Psoas muscle (tissue), 7 donors: ENCODE measurements at regions not wholly inside any gene's neighbourhood (a gene's known extent, or its start where the extent isn't known, plus 50 kb on each side); places are given as distances from the start of the nearest gene placed in this dataset.

Experiments
- ATAC-seq, 4 donors: fragments of 200-7000 bp; cut with Tn5 transposase; one replicate each; pipeline ENCODE4 v1.9.1; 2020; ENCODE audit warnings: moderate library complexity in 3 of 4, mild to moderate bottlenecking in 2 of 4
- DNase-seq, 2 donors: peaks; one replicate each; pipeline ENCODE4 v3.0.0-alpha.2; 2020
- H3K27ac ChIP-seq: fragments of 200-600 bp; one replicate; pipeline ENCODE4 v1.8.0; 2022
- H3K27me3 ChIP-seq, 3 donors: fragments of 200-600 bp in 1 of 3; one replicate each; pipeline versions ENCODE4 v1.6.1 to v1.8.0; 2013 to 2022; ENCODE audit warnings: low read length in 2 of 3, mild to moderate bottlenecking in 2 of 3, moderate library complexity in 1 of 3; ENCODE audit not compliant: insufficient read depth in 3 of 3
- H3K36me3 ChIP-seq, 2 donors: fragments of 200-600 bp in 1 of 2; one replicate each; pipeline versions ENCODE4 v1.6.1 to v1.8.0; 2013 to 2022; ENCODE audit warnings: low read depth in 1 of 2, mild to moderate bottlenecking in 1 of 2, moderate library complexity in 1 of 2; ENCODE audit not compliant: insufficient read depth in 1 of 2
- H3K4me1 ChIP-seq: fragments of 200-600 bp; one replicate; pipeline ENCODE4 v1.8.0; 2022
- H3K4me3 ChIP-seq: fragments of 200-600 bp; one replicate; pipeline ENCODE4 v1.8.0; 2022; ENCODE audit warnings: mild to moderate bottlenecking
- H3K9me3 ChIP-seq: fragments of 200-600 bp; one replicate; pipeline ENCODE4 v1.8.0; 2022
- WGBS, 3 donors: extraction: QIAGEN DNeasy Blood & Tissue Kit; methylation state at CpG; one replicate each; pipeline versions ENCODE4 v1.1.6 to v1.1.7; 2013; 5-methylcytosine and 5-hydroxymethylcytosine counted together
- intact Hi-C, 2 donors: fragments of 100-400 bp; cut with DNase I; formaldehyde crosslinking; loops; one replicate each; pipeline versions ENCODE4 v1.11.0 to v1.14.2; 2022
- TF ChIP-seq, protein P1 (sequence below): fragments of 200-600 bp; IDR thresholded peaks from one replicate; pipeline ENCODE4 v1.8.0; 2022; ENCODE audit warnings: antibody characterized with exemption
- donor health status: healthy with polysubstance abuse.
- donor health status: DM: no; HTN: no; CAD: no; lungs with moderate emphysema.
- donor health status: Bipolar disorder and iron deficiency.
- donor health status: healthy.
- donor health status: DM: yes; HTN: yes; CAD: no.
- donor health status: DM: no; HTN: no; CAD: no.
- donor health status: DM: yes; HTN: yes; CAD: no.

DNA sequence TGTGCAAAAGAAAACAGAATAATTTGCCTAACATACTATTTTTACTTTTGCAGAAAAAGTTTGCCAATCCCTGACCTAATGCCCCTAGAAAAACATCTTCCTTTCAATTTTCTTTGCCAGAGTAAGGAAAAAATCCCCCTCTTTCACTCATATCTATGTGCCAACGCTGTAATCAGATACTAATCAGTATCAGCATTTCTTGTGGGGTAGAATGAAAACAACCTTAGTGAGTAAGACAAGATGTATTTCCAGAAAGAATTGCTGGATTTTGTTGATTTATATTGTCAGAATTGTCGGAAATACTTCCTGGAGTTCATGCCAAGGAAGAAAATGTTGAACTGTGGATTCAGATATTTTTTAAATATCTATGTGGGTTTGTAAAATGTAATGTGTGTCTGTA lies 1893.8 kb downstream of the NCAM2 start:
- ATAC-seq (no peak), DNase-seq (no peak)
- 22 to 39% (median 25%) methylated on average over 2 of the region's 2 CpGs for WGBS, 3 donors
- TF ChIP-seq, protein P1, sequence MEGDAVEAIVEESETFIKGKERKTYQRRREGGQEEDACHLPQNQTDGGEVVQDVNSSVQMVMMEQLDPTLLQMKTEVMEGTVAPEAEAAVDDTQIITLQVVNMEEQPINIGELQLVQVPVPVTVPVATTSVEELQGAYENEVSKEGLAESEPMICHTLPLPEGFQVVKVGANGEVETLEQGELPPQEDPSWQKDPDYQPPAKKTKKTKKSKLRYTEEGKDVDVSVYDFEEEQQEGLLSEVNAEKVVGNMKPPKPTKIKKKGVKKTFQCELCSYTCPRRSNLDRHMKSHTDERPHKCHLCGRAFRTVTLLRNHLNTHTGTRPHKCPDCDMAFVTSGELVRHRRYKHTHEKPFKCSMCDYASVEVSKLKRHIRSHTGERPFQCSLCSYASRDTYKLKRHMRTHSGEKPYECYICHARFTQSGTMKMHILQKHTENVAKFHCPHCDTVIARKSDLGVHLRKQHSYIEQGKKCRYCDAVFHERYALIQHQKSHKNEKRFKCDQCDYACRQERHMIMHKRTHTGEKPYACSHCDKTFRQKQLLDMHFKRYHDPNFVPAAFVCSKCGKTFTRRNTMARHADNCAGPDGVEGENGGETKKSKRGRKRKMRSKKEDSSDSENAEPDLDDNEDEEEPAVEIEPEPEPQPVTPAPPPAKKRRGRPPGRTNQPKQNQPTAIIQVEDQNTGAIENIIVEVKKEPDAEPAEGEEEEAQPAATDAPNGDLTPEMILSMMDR = no peak
- Histone ChIP-seq H3K27ac (no peak overlapping the region), H3K36me3 (no peaks in the 10 kb centered on the region), H3K27me3 (no peaks in the 10 kb centered on the region), H3K4me1 (no peaks in the 10 kb centered on the region), H3K9me3 (no peaks in the 10 kb centered on the region), H3K4me3 (no peak overlapping the region)
- intact Hi-C loops = no loop called here

DNA sequence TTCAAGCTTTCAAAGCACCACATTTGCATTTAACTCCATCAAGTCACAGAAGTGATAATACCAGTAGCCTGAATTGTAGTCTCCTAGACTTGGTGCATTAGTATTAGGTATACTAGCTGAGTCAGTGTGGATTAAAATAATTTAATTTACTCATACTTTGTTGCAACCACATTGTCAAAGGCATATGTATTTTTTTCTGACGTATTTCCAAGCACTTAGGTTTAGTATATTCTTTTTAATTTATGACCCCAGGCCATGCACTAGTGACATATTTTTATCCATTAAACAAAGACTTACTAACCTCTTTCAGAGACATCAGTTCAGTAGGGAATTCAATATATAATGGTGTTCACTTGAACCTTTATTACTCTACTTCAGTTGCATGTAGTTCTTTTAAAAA lies 1894.5 kb downstream of the NCAM2 start:
- Histone ChIP-seq H3K4me1 (no peaks in the 10 kb centered on the region), H3K27ac (no peak overlapping the region), H3K9me3 (no peaks in the 10 kb centered on the region), H3K36me3 (no peaks in the 10 kb centered on the region), H3K4me3 (no peak overlapping the region), H3K27me3 (no peaks in the 10 kb centered on the region)
- intact Hi-C loops = no loop called here
- 76 to 95% (median 78%) methylated on average over 1 of the region's 1 CpG for WGBS, 3 donors
- ATAC-seq (no peak), DNase-seq (no peak)
- TF ChIP-seq, protein P1 = no peak

DNA sequence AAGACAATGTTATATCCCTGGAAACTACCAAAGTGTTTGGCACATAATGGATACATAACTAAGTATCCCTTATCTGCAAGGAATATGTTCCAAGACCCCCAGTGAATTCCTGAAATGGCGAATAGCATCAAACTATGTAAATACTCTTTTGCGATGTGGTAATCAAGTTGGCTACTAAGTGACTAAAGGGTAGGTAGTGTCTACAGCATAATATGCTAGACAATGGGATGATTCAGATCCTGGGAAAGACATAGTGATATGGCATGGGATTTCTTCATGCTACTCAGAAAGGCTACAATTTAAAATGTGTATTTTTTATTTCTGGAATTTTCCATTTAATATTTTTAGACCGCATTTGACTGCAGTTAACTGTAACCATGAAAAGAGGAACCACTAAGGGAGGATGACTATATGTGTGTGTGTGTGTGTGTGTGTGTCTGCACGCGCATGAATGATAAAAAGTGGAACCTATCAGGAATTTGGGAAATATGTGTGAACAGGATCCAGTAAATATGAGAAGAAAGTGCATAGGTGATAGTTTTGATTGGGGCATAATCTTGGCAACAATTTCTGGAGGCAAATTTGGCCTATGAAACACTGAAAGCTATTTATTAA lies 1899.9 kb downstream of the NCAM2 start:
- DNase-seq (no peak), ATAC-seq (no peak)
- H3K4me3 ChIP-seq = no peak overlapping the region
- 88 to 93% (median 91%) methylated on average over 5 of the region's 5 CpGs for WGBS, 3 donors
- intact Hi-C loops = no loop called here
- H3K4me1 ChIP-seq = no peaks in the 10 kb centered on the region
- H3K27ac ChIP-seq = no peak overlapping the region
- H3K9me3 ChIP-seq = no peaks in the 10 kb centered on the region
- no peaks in the 10 kb centered on the region for H3K27me3 ChIP-seq
- TF ChIP-seq, protein P1 = no peak
- H3K36me3 ChIP-seq = no peaks in the 10 kb centered on the region

DNA sequence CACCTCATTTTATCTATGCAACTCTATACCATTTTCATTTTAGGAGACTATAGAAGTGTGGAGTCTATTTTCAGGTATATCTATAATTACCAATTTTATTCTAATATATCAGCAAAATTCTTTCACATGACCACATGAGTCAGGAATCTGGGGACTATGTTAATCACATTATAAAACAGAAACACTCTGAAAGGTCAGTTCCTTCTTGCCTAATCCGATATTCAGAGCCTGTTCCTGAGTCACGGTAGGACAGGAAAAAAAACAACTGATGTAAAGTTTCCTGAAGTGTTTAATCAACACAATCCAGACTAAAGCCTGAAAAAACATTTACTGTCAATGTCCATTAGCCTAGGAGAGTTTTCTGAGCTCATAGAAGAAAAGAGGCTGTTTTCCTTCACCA lies 1902.3 kb downstream of the NCAM2 start:
- TF ChIP-seq, protein P1 = no peak
- intact Hi-C loops = no loop called here
- no peaks in the 10 kb centered on the region for H3K4me1 ChIP-seq
- H3K36me3 ChIP-seq = no peaks in the 10 kb centered on the region
- DNase-seq (no peak), ATAC-seq (no peak)
- no peaks in the 10 kb centered on the region for H3K9me3 ChIP-seq
- no peak overlapping the region for H3K27ac ChIP-seq
- no peaks in the 10 kb centered on the region for H3K27me3 ChIP-seq
- no peak overlapping the region for H3K4me3 ChIP-seq
- 28 to 33% (median 29%) methylated on average over 2 of the region's 2 CpGs for WGBS, 3 donors

DNA sequence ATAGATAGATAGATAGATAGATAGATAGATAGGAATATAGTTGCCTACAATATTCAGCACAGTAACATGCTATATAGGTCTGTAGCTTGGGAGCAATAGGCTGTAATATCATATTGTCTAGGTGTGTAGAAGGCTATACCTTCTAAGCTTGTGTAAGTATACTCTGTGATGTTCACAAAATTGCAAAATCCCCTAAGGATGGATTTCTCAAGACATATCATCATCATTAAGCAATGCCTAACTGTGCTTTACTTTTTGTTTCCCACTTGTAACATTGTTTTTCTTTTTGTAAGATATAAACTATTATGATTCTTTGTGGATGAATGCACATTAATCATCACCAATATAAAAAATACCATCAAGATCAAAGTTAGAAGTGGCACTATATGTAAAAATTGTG lies 1905.6 kb downstream of the NCAM2 start:
- Histone ChIP-seq H3K27me3 (no peaks in the 10 kb centered on the region), H3K36me3 (no peaks in the 10 kb centered on the region), H3K27ac (no peak overlapping the region), H3K4me1 (no peaks in the 10 kb centered on the region), H3K9me3 (no peaks in the 10 kb centered on the region), H3K4me3 (no peak overlapping the region)
- TF ChIP-seq, protein P1 = no peak
- ATAC-seq = no peak
- intact Hi-C loops = no loop called here
- DNase-seq = no peak
